Panc1 (cell line): ENCODE measurements at regions not wholly inside any gene's neighbourhood (a gene's known extent, or its start where the extent isn't known, plus 50 kb on each side); places are given as distances from the start of the nearest gene placed in this dataset.

Experiments used
- CTCF ChIP-seq: fragments of 450-650 bp; IDR thresholded peaks from 2 replicates; pipeline ENCODE4 v1.5.1; 2017; ENCODE audit warnings: mild to moderate bottlenecking
- POLR2AphosphoS5 ChIP-seq: IDR thresholded peaks from 2 replicates; pipeline ENCODE4 v1.6.1; 2012; ENCODE audit warnings: mild to moderate bottlenecking, low read depth, low read length, moderate library complexity
- TCF7L2 ChIP-seq: IDR thresholded peaks from 2 replicates; pipeline ENCODE4 v1.6.1; 2011; ENCODE audit warnings: mild to moderate bottlenecking, low read depth, low read length, inconsistent platforms

DNA sequence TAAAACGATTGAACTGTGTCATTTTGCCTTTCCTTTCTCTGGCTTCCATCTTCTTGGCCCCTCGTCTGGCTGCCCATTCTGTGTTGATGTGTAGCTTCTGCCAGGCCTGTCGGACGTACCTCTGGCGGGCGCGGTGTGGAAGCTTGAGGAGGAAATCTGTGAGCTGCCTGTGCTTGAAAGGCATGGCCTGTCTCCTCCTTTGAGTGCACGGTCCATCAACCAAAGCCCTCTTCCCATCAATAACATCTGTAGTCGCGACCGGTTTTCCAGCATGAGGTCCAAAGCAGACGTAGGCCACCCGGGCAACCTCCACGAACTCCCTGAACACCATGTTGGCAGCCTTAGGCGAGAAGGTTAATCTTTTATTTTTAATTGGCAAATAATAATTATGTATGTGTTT, 202.7 kb downstream of the CRLF2 start:
- no peak for TF ChIP-seq CTCF
- TF ChIP-seq POLR2AphosphoS5 = no peak
- no peak for TF ChIP-seq TCF7L2
